GM20000 (cell line): ENCODE measurements at regions not wholly inside any gene's neighbourhood (a gene's known extent, or its start where the extent isn't known, plus 50 kb on each side); places are given as distances from the start of the nearest gene placed in this dataset.
"Not testable (repeated sequence)": the region's sequence is repeated elsewhere in the genome, so short reads cannot be mapped to it uniquely, and the experiment has no call there.

Experiments used
- DNase-seq: peaks from one replicate; pipeline ENCODE4 v3.0.0; 2012; ENCODE audit warnings: low spot score
- CTCF ChIP-seq: IDR thresholded peaks from 2 replicates; pipeline ENCODE4 v1.5.1; 2012; ENCODE audit warnings: mild to moderate bottlenecking, control low read depth; ENCODE audit errors: extremely low read depth, missing control alignments

- DNase-seq: no peak
- no peak for TF ChIP-seq CTCF
Observed at GRCh38 chr3:33943277-33943676, 144.8 kb downstream of the PDCD6IP start.

GRCh38 chr3:33946612-33947011 lies 148.2 kb downstream of the PDCD6IP start:
- DNase-seq: not testable (repeated sequence)

- no peak for DNase-seq
- no peak for TF ChIP-seq CTCF
Observed at GRCh38 chr3:33947272-33948195, 149.1 kb downstream of the PDCD6IP start.

GRCh38 chr3:33949074-33949473 lies 150.6 kb downstream of the PDCD6IP start:
- DNase-seq: no peak
- no peak for TF ChIP-seq CTCF

GRCh38 chr3:33954956-33955355 lies 156.5 kb downstream of the PDCD6IP start:
- no peak for TF ChIP-seq CTCF
- no peak for DNase-seq

- TF ChIP-seq CTCF: no peak
- no peak for DNase-seq
Observed at GRCh38 chr3:33956206-33956605, 157.8 kb downstream of the PDCD6IP start.

- no peak for DNase-seq
- TF ChIP-seq CTCF: no peak
Observed at GRCh38 chr3:33956776-33957175, 158.3 kb downstream of the PDCD6IP start.

GRCh38 chr3:33957176-33957575 lies 158.7 kb downstream of the PDCD6IP start:
- no peak for TF ChIP-seq CTCF
- no peak for DNase-seq
